ENCODE measurements at regions not wholly inside any gene's neighbourhood (a gene's known extent, or its start where the extent isn't known, plus 50 kb on each side); places are given as distances from the start of the nearest gene placed in this dataset.

- TF ChIP-seq, protein P1, sequence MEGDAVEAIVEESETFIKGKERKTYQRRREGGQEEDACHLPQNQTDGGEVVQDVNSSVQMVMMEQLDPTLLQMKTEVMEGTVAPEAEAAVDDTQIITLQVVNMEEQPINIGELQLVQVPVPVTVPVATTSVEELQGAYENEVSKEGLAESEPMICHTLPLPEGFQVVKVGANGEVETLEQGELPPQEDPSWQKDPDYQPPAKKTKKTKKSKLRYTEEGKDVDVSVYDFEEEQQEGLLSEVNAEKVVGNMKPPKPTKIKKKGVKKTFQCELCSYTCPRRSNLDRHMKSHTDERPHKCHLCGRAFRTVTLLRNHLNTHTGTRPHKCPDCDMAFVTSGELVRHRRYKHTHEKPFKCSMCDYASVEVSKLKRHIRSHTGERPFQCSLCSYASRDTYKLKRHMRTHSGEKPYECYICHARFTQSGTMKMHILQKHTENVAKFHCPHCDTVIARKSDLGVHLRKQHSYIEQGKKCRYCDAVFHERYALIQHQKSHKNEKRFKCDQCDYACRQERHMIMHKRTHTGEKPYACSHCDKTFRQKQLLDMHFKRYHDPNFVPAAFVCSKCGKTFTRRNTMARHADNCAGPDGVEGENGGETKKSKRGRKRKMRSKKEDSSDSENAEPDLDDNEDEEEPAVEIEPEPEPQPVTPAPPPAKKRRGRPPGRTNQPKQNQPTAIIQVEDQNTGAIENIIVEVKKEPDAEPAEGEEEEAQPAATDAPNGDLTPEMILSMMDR (IDR thresholded peaks at IDR 0.05; ENCODE audit: low read depth, low read length), result no peak
- TF ChIP-seq POLR2A (IDR thresholded peaks at IDR 0.05; ENCODE audit: extremely low read depth, insufficient read length) (no peak), MYC (IDR thresholded peaks at IDR 0.05; ENCODE audit: low read depth, low read length) (no peak)
- TF ChIP-seq, protein P2, sequence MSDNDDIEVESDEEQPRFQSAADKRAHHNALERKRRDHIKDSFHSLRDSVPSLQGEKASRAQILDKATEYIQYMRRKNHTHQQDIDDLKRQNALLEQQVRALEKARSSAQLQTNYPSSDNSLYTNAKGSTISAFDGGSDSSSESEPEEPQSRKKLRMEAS (IDR thresholded peaks at IDR 0.05; ENCODE audit: low read depth, low read length), result no peak
Measured at GRCh38 chr19:28505933-28506332, 707.0 kb downstream of the UQCRFS1 start.
